Omental fat pad (tissue), 3 donors: ENCODE measurements at regions not wholly inside any gene's neighbourhood (a gene's known extent, or its start where the extent isn't known, plus 50 kb on each side); places are given as distances from the start of the nearest gene placed in this dataset.

Source experiments
- ATAC-seq: fragments of 150-250 bp; one replicate; pipeline ENCODE4 v1.9.1; 2016; ENCODE audit warnings: mild to moderate bottlenecking, moderate library complexity; ENCODE audit not compliant: low FRiP score
- DNase-seq: peaks from one replicate; pipeline ENCODE4 v3.0.0-alpha.2; 2019; ENCODE audit warnings: low spot score
- CTCF ChIP-seq, 3 donors: fragments of 450-650 bp; IDR thresholded peaks; one replicate each; pipeline ENCODE4 v1.5.1; 2016 to 2017; ENCODE audit warnings: antibody characterized with exemption in 3 of 3, mild to moderate bottlenecking in 3 of 3, moderate library complexity in 2 of 3

- no peak for TF ChIP-seq CTCF (IDR thresholded peaks at IDR 0.05)
- DNase-seq (no peak), ATAC-seq (no peak)
These were observed 147.9 kb downstream of the C11orf91 start for GRCh38 chr11:33552756-33553155.

GRCh38 chr11:33551051-33551450 lies 149.6 kb downstream of the C11orf91 start:
- no peak for ATAC-seq
- DNase-seq = no peak
- TF ChIP-seq CTCF (IDR thresholded peaks at IDR 0.05) = no peak

GRCh38 chr11:33549483-33549882 lies 151.1 kb downstream of the C11orf91 start:
- TF ChIP-seq CTCF (IDR thresholded peaks at IDR 0.05) = no peak
- DNase-seq (no peak), ATAC-seq (no peak)

- DNase-seq (no peak), ATAC-seq (no peak)
- no peak for TF ChIP-seq CTCF (IDR thresholded peaks at IDR 0.05)
These were observed 154.7 kb downstream of the C11orf91 start for GRCh38 chr11:33545931-33546330.

- DNase-seq = no peak
- ATAC-seq = no peak
These were observed 155.8 kb downstream of the C11orf91 start for GRCh38 chr11:33544593-33545373.

GRCh38 chr11:33543823-33544222 lies 156.8 kb downstream of the C11orf91 start:
- DNase-seq (no peak), ATAC-seq (no peak)
- no peak for TF ChIP-seq CTCF (IDR thresholded peaks at IDR 0.05)

More at GRCh38 chr11:33544593-33545373, 155.8 kb downstream of the C11orf91 start:
- TF ChIP-seq CTCF (IDR thresholded peaks at IDR 0.05) = no peak

GRCh38 chr11:33542921-33543320 lies 157.7 kb downstream of the C11orf91 start:
- DNase-seq (no peak), ATAC-seq (no peak)
- TF ChIP-seq CTCF (IDR thresholded peaks at IDR 0.05) = no peak
